ENCODE measurements at regions not wholly inside any gene's neighbourhood (a gene's known extent, or its start where the extent isn't known, plus 50 kb on each side); places are given as distances from the start of the nearest gene placed in this dataset.

DNA sequence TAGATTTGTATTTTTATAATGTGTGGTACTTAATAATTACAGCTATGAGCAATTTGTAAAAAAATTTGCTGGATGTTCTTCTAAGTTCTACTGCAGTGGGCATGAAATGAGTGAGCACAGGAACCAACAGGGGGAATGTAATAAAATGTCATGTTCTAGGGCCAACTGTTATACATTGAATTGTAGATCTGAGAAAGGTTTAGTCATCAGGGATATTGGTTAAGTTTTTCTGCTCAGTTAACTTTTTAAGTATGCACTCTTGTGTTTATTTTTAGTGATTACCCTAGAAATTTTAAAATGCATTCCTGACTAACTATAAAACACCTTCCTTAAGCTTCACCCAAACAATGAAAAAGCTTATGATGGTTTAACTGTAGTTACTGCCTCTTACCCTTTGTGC lies 101.8 kb downstream of the CAND1 start:
- TF ChIP-seq NFIC (IDR thresholded peaks at IDR 0.05) (no peak), TEAD4 (IDR thresholded peaks at IDR 0.05) (no peak), RAD21 (IDR thresholded peaks at IDR 0.05; ENCODE audit: low read depth) (no peak), EP300 (IDR thresholded peaks at IDR 0.05; ENCODE audit: borderline replicate concordance) (no peak), FOXM1 (IDR thresholded peaks at IDR 0.05; ENCODE audit: borderline replicate concordance, low read depth) (no peak), TAF1 (IDR thresholded peaks at IDR 0.05; ENCODE audit: low read depth) (no peak), YY1 (IDR thresholded peaks at IDR 0.05; ENCODE audit: low read depth) (no peak), ZBTB7A (IDR thresholded peaks at IDR 0.05; ENCODE audit: low read depth) (no peak), CEBPB (IDR thresholded peaks at IDR 0.05) (no peak), CREB1 (IDR thresholded peaks at IDR 0.05; ENCODE audit: low read depth) (no peak), EGR1 (IDR thresholded peaks at IDR 0.05) (no peak), TCF12 (IDR thresholded peaks at IDR 0.05; ENCODE audit: low read depth) (no peak)
- TF ChIP-seq, protein P1, sequence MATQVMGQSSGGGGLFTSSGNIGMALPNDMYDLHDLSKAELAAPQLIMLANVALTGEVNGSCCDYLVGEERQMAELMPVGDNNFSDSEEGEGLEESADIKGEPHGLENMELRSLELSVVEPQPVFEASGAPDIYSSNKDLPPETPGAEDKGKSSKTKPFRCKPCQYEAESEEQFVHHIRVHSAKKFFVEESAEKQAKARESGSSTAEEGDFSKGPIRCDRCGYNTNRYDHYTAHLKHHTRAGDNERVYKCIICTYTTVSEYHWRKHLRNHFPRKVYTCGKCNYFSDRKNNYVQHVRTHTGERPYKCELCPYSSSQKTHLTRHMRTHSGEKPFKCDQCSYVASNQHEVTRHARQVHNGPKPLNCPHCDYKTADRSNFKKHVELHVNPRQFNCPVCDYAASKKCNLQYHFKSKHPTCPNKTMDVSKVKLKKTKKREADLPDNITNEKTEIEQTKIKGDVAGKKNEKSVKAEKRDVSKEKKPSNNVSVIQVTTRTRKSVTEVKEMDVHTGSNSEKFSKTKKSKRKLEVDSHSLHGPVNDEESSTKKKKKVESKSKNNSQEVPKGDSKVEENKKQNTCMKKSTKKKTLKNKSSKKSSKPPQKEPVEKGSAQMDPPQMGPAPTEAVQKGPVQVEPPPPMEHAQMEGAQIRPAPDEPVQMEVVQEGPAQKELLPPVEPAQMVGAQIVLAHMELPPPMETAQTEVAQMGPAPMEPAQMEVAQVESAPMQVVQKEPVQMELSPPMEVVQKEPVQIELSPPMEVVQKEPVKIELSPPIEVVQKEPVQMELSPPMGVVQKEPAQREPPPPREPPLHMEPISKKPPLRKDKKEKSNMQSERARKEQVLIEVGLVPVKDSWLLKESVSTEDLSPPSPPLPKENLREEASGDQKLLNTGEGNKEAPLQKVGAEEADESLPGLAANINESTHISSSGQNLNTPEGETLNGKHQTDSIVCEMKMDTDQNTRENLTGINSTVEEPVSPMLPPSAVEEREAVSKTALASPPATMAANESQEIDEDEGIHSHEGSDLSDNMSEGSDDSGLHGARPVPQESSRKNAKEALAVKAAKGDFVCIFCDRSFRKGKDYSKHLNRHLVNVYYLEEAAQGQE (IDR thresholded peaks at IDR 0.05; ENCODE audit: low read depth) = no peak
- TF ChIP-seq, protein P2, sequence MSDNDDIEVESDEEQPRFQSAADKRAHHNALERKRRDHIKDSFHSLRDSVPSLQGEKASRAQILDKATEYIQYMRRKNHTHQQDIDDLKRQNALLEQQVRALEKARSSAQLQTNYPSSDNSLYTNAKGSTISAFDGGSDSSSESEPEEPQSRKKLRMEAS (IDR thresholded peaks at IDR 0.05) = no peak
- TF ChIP-seq, protein P3, sequence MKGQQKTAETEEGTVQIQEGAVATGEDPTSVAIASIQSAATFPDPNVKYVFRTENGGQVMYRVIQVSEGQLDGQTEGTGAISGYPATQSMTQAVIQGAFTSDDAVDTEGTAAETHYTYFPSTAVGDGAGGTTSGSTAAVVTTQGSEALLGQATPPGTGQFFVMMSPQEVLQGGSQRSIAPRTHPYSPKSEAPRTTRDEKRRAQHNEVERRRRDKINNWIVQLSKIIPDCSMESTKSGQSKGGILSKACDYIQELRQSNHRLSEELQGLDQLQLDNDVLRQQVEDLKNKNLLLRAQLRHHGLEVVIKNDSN (IDR thresholded peaks at IDR 0.05) = no peak

DNA sequence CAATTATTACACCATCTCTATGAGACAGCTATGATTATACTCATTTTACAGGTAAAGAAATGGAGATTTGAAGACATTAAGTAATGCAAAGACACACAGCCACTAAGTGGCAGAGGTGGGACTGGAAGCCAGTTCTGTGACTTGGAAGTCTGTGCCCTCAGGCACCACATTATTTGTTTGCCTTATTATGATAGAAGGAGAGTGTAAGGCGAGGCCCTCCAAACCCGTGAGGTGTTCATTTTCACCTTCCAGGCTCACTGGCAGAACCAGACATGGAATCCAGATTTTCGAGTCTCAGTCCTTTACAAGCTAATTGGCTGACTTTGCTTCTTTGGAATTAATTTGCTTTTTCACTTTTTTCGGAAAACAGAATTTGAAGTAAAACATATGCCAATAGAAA lies 107.9 kb downstream of the CAND1 start:
- TF ChIP-seq EGR1 (IDR thresholded peaks at IDR 0.05) = no peak
- TF ChIP-seq, protein P2 (IDR thresholded peaks at IDR 0.05) = no peak
- no peak for TF ChIP-seq CEBPB (IDR thresholded peaks at IDR 0.05)
- no peak for TF ChIP-seq TAF1 (IDR thresholded peaks at IDR 0.05; ENCODE audit: low read depth)
- TF ChIP-seq ZBTB7A (IDR thresholded peaks at IDR 0.05; ENCODE audit: low read depth) = no peak
- TF ChIP-seq, protein P3 (IDR thresholded peaks at IDR 0.05) = no peak
- TF ChIP-seq TCF12 (IDR thresholded peaks at IDR 0.05; ENCODE audit: low read depth) = no peak
- TF ChIP-seq FOXM1 (IDR thresholded peaks at IDR 0.05; ENCODE audit: borderline replicate concordance, low read depth) = no peak
- no peak for TF ChIP-seq TEAD4 (IDR thresholded peaks at IDR 0.05)
- TF ChIP-seq YY1 (IDR thresholded peaks at IDR 0.05; ENCODE audit: low read depth) = no peak
- TF ChIP-seq, protein P1 (IDR thresholded peaks at IDR 0.05; ENCODE audit: low read depth) = no peak
- no peak for TF ChIP-seq NFIC (IDR thresholded peaks at IDR 0.05)
- no peak for TF ChIP-seq EP300 (IDR thresholded peaks at IDR 0.05; ENCODE audit: borderline replicate concordance)
- TF ChIP-seq CREB1 (IDR thresholded peaks at IDR 0.05; ENCODE audit: low read depth) = no peak
- TF ChIP-seq RAD21 (IDR thresholded peaks at IDR 0.05; ENCODE audit: low read depth) = no peak

DNA sequence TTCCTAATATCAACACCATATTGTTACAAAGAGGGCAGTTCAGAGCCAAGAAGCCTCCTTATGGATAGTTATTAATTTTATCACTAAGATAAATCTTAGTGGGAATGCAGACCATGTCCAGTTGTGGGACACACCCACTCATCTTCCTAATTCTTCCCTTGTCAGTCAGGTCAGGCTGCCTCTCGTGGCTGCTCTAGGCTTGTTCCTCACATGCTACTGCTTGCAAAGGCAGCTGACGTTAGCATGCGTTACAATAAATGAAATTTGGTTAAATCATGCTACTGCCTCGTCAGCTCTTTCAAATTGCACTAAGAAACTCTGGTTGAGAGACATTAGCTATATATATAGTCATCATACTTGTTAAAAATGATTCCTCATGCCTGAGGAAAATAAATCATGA lies 108.4 kb downstream of the CAND1 start:
- TF ChIP-seq TAF1 (IDR thresholded peaks at IDR 0.05; ENCODE audit: low read depth) = no peak
- no peak for TF ChIP-seq EGR1 (IDR thresholded peaks at IDR 0.05)
- no peak for TF ChIP-seq YY1 (IDR thresholded peaks at IDR 0.05; ENCODE audit: low read depth)
- no peak for TF ChIP-seq TCF12 (IDR thresholded peaks at IDR 0.05; ENCODE audit: low read depth)
- TF ChIP-seq CREB1 (IDR thresholded peaks at IDR 0.05; ENCODE audit: low read depth) = no peak
- TF ChIP-seq NFIC (IDR thresholded peaks at IDR 0.05) = no peak
- TF ChIP-seq, protein P2 (IDR thresholded peaks at IDR 0.05) = no peak
- no peak for TF ChIP-seq TEAD4 (IDR thresholded peaks at IDR 0.05)
- TF ChIP-seq, protein P3 (IDR thresholded peaks at IDR 0.05) = no peak
- TF ChIP-seq RAD21 (IDR thresholded peaks at IDR 0.05; ENCODE audit: low read depth) = no peak
- TF ChIP-seq EP300 (IDR thresholded peaks at IDR 0.05; ENCODE audit: borderline replicate concordance) = no peak
- TF ChIP-seq ZBTB7A (IDR thresholded peaks at IDR 0.05; ENCODE audit: low read depth) = no peak
- no peak for TF ChIP-seq FOXM1 (IDR thresholded peaks at IDR 0.05; ENCODE audit: borderline replicate concordance, low read depth)
- no peak for TF ChIP-seq CEBPB (IDR thresholded peaks at IDR 0.05)
- TF ChIP-seq, protein P1 (IDR thresholded peaks at IDR 0.05; ENCODE audit: low read depth) = no peak

Data from Ishikawa (cell line).